DND-41 (cell line): ENCODE measurements at regions not wholly inside any gene's neighbourhood (a gene's known extent, or its start where the extent isn't known, plus 50 kb on each side); places are given as distances from the start of the nearest gene placed in this dataset.

Experiments used
- CTCF ChIP-seq: IDR thresholded peaks from 2 replicates; pipeline ENCODE4 v1.5.1; 2012; ENCODE audit warnings: borderline replicate concordance, low read length, moderate library complexity, mild to moderate bottlenecking; ENCODE audit not compliant: poor library complexity, severe bottlenecking; ENCODE audit errors: extremely low read depth
- EZH2 ChIP-seq: IDR thresholded peaks from 3 replicates; pipeline ENCODE4 v1.6.1; 2012; ENCODE audit warnings: borderline replicate concordance, low read depth, mild to moderate bottlenecking, moderate library complexity, low read length, inconsistent platforms; ENCODE audit not compliant: severe bottlenecking

- TF ChIP-seq CTCF (no peak), EZH2 (no peak)
Measured at GRCh38 chr15:75114327-75114726, 87.4 kb upstream of the C15orf39 start.
